ENCODE measurements at regions not wholly inside any gene's neighbourhood (a gene's known extent, or its start where the extent isn't known, plus 50 kb on each side); places are given as distances from the start of the nearest gene placed in this dataset.

GRCh38 chr5:88952996-88953643 lies 70.1 kb upstream of the MEF2C start:
- H3K36me3 Mint-ChIP-seq = no peaks in the 10 kb centered on the region
- no peak for DNase-seq
- no peaks in the 10 kb centered on the region for H3K9me3 Mint-ChIP-seq
- no peak overlapping the region for H3K4me3 Mint-ChIP-seq
- no peak overlapping the region for H3K27ac Mint-ChIP-seq
- no peaks in the 10 kb centered on the region for H3K4me1 Mint-ChIP-seq
- H3K27me3 Mint-ChIP-seq = peaks cover 16% of the 10 kb centered on the region

- H3K9me3 Mint-ChIP-seq = no peaks in the 10 kb centered on the region
- H3K27ac Mint-ChIP-seq = no peak overlapping the region
- H3K4me3 Mint-ChIP-seq = no peak overlapping the region
- H3K4me1 Mint-ChIP-seq = no peaks in the 10 kb centered on the region
- DNase-seq = no peak
- H3K36me3 Mint-ChIP-seq = no peaks in the 10 kb centered on the region
- peaks cover 20% of the 10 kb centered on the region for H3K27me3 Mint-ChIP-seq
Measured at GRCh38 chr5:88952344-88952743, 69.4 kb upstream of the MEF2C start.

DNA sequence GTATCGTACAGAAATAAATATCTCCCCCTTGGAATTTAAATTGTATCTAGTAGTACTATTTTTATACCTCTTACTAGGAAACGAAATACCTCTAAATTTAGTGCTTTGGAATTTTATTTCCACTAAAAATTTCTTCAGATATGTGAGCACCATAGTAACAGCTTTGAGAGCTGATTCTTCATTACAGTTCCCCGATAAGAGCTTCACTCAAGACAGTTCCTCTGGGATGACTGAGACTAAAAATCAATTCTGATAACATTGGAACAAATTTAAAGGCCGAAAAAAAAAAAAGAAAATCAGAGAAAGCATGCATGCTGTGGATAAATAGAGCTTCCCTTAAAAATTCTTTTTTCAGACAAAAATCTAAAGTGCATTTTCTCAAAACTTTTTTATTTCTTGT lies 68.5 kb upstream of the MEF2C start:
- peaks cover 15% of the 10 kb centered on the region for H3K27me3 Mint-ChIP-seq
- H3K4me1 Mint-ChIP-seq = no peaks in the 10 kb centered on the region
- H3K9me3 Mint-ChIP-seq = no peaks in the 10 kb centered on the region
- no peak overlapping the region for H3K27ac Mint-ChIP-seq
- no peaks in the 10 kb centered on the region for H3K36me3 Mint-ChIP-seq
- no peak for DNase-seq
- no peak overlapping the region for H3K4me3 Mint-ChIP-seq

DNA sequence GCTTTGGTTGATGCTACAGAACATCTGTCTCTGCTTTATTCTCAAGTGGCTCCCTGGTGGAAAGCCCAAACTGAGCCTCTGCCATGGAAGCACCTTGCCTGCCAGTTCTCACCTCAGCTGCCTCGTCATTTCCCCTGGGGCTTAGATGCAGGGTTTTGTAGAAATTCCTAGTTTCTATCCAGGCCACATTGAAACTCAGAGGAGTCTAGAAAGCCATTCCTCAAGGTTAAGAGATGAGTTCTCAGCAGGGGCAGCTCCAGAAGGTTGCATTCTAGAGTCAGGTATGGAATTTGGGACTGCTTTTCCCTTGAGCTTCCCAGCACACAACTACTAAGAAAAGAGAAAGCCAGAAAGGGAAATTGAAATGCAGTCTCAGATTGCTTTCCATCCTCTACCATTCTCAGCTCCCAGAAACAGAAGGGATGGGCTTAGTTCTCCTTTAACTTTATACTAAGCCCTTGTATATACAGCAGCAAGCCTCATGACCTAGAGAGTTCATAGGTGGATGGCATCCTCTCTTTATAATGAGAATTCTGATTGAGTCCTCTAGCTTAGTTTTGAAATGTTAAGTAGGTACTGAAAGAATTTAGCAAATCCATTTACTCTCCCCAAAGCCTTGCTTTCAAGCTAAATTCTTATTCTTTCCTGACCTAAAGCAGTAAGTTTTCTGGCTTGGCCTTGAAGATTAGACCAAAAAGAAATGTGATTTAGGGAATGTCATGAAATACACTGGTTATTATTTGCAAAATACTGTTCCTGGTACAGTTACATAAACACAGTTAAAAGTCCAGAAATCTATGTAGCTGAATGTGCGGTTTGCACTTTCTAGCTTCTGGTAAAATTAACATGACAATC lies 66.0 kb upstream of the MEF2C start:
- H3K4me1 Mint-ChIP-seq = no peaks in the 10 kb centered on the region
- DNase-seq = no peak
- H3K36me3 Mint-ChIP-seq = no peaks in the 10 kb centered on the region
- no peak overlapping the region for H3K27ac Mint-ChIP-seq
- H3K27me3 Mint-ChIP-seq = peaks cover 12% of the 10 kb centered on the region
- H3K4me3 Mint-ChIP-seq = no peak overlapping the region
- no peaks in the 10 kb centered on the region for H3K9me3 Mint-ChIP-seq

GRCh38 chr5:88944751-88945531 lies 62.0 kb upstream of the MEF2C start:
- Mint-ChIP-seq H3K9me3 (no peaks in the 10 kb centered on the region), H3K4me1 (peaks cover 3% of the 10 kb centered on the region), H3K27ac (no peak overlapping the region), H3K4me3 (no peak overlapping the region), H3K36me3 (no peaks in the 10 kb centered on the region), H3K27me3 (peaks cover 12% of the 10 kb centered on the region)
- no peak for DNase-seq

DNA sequence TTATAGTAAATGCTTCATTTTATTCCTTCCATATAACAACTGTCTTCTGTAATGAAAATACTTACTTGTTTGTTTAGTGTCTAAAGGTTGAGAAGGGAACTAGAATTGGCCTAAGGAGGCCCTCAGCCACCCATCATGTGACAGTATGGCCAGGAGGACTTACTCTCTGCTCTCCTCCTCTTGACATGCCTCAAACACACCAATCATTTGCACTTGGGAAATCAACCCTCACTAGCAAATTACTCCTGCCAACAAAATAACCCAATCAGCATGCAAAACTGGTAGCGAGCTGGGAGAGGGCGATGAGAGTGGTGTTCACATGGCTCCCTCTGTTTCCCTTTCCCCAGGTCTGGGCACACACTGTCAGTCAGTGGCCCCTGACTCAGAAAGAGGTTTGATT lies 58.6 kb upstream of the MEF2C start:
- no peaks in the 10 kb centered on the region for H3K9me3 Mint-ChIP-seq
- DNase-seq = no peak
- H3K27ac Mint-ChIP-seq = no peak overlapping the region
- H3K4me3 Mint-ChIP-seq = no peak overlapping the region
- peaks cover 9% of the 10 kb centered on the region for H3K27me3 Mint-ChIP-seq
- peaks cover 3% of the 10 kb centered on the region for H3K4me1 Mint-ChIP-seq
- H3K36me3 Mint-ChIP-seq = no peaks in the 10 kb centered on the region

- peaks cover 7% of the 10 kb centered on the region for H3K27me3 Mint-ChIP-seq
- H3K36me3 Mint-ChIP-seq = no peaks in the 10 kb centered on the region
- peaks cover 3% of the 10 kb centered on the region for H3K4me1 Mint-ChIP-seq
- DNase-seq = no peak
- no peaks in the 10 kb centered on the region for H3K9me3 Mint-ChIP-seq
- no peak overlapping the region for H3K4me3 Mint-ChIP-seq
- H3K27ac Mint-ChIP-seq = no peak overlapping the region
Measured at GRCh38 chr5:88940713-88941112, 57.7 kb upstream of the MEF2C start.

- Mint-ChIP-seq H3K27me3 (peaks cover 3% of the 10 kb centered on the region), H3K27ac (no peak overlapping the region), H3K4me3 (no peak overlapping the region), H3K9me3 (no peaks in the 10 kb centered on the region), H3K4me1 (peaks cover 3% of the 10 kb centered on the region), H3K36me3 (no peaks in the 10 kb centered on the region)
- no peak for DNase-seq
Measured at GRCh38 chr5:88939300-88939699, 56.3 kb upstream of the MEF2C start.

GRCh38 chr5:88938488-88938887 lies 55.5 kb upstream of the MEF2C start:
- H3K27me3 Mint-ChIP-seq = peaks cover 3% of the 10 kb centered on the region
- no peak overlapping the region for H3K4me3 Mint-ChIP-seq
- no peak overlapping the region for H3K27ac Mint-ChIP-seq
- H3K36me3 Mint-ChIP-seq = no peaks in the 10 kb centered on the region
- no peaks in the 10 kb centered on the region for H3K9me3 Mint-ChIP-seq
- no peak for DNase-seq
- H3K4me1 Mint-ChIP-seq = peaks cover 3% of the 10 kb centered on the region

DNA sequence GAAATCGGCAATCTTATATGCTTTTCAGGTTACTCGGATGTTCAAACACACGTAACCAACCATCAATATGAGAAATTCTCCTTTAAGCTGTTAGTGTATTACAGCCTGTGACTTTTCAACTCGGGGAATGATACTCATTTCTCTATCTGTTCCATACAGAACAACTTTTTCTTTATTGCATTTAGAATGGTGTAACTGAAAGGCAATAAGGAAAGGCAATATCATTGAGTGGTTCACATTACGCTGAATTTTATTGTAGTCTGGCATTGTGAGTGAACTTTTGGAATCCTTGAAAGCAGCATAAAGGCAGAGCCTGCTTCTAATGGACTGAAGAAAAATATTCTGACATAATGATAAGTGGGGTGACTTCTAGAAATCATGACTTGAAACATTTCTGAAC lies 54.4 kb upstream of the MEF2C start:
- H3K27ac Mint-ChIP-seq = no peak overlapping the region
- no peaks in the 10 kb centered on the region for H3K36me3 Mint-ChIP-seq
- DNase-seq = no peak
- H3K27me3 Mint-ChIP-seq = peaks cover 3% of the 10 kb centered on the region
- no peak overlapping the region for H3K4me3 Mint-ChIP-seq
- H3K9me3 Mint-ChIP-seq = no peaks in the 10 kb centered on the region
- peaks cover 3% of the 10 kb centered on the region for H3K4me1 Mint-ChIP-seq

GRCh38 chr5:88934439-88934838 lies 51.5 kb upstream of the MEF2C start:
- Mint-ChIP-seq H3K4me1 (no peaks in the 10 kb centered on the region), H3K4me3 (no peak overlapping the region)

More at GRCh38 chr5:88934439-88934838, 51.5 kb upstream of the MEF2C start:
- Mint-ChIP-seq H3K36me3 (no peaks in the 10 kb centered on the region), H3K27ac (no peak overlapping the region), H3K9me3 (no peaks in the 10 kb centered on the region), H3K27me3 (peaks cover 7% of the 10 kb centered on the region)
- DNase-seq = no peak
